BLaER1 treated with 17β-estradiol and CSF1 and Interleukin-3, amounts not matched to agents 10 nM and 100 nM (cell line): ENCODE measurements at regions not wholly inside any gene's neighbourhood (a gene's known extent, or its start where the extent isn't known, plus 50 kb on each side); places are given as distances from the start of the nearest gene placed in this dataset.
"Not testable (repeated sequence)": the region's sequence is repeated elsewhere in the genome, so short reads cannot be mapped to it uniquely, and the experiment has no call there.

ENCODE experiments used
- H3K27ac ChIP-seq, 11 experiments: shearing (Covaris generic); formaldehyde crosslinking; 2 replicates each; pipeline ENCODE4 v1.8.1; 2022
- H3K27me3 ChIP-seq, 11 experiments: shearing (Covaris generic); formaldehyde crosslinking; 2 replicates each; pipeline ENCODE4 v1.8.1; 2022
- H3K36me3 ChIP-seq, 11 experiments: shearing (Covaris generic); formaldehyde crosslinking; 2 replicates each; pipeline ENCODE4 v1.8.1; 2022
- H3K4me1 ChIP-seq, 10 experiments: shearing (Covaris generic); formaldehyde crosslinking; 2 replicates each; pipeline ENCODE4 v1.8.1; 2022
- H3K4me2 ChIP-seq, 11 experiments: shearing (Covaris generic); formaldehyde crosslinking; 2 replicates each; pipeline ENCODE4 v1.8.1; 2022
- H3K4me3 ChIP-seq, 10 experiments: shearing (Covaris generic); formaldehyde crosslinking; 2 replicates each; pipeline ENCODE4 v1.8.1; 2022
- H3K9ac ChIP-seq, 11 experiments: shearing (Covaris generic); formaldehyde crosslinking; 2 replicates each; pipeline ENCODE4 v1.8.1; 2022
- H3K9me3 ChIP-seq, 11 experiments: shearing (Covaris generic); formaldehyde crosslinking; replicated peaks in 1 of 11; 2 replicates each; pipeline ENCODE4 v1.8.1; 2022
- H4K20me1 ChIP-seq, 11 experiments: shearing (Covaris generic); formaldehyde crosslinking; 2 replicates each; pipeline ENCODE4 v1.8.1; 2022
- Cebpa-rat ChIP-seq, 11 experiments: shearing (Covaris generic); IDR thresholded peaks; 2 replicates each; pipeline ENCODE4 v1.8.1; 2022

- no peak for TF ChIP-seq Cebpa-rat (IDR thresholded peaks at IDR 0.05)
- Histone ChIP-seq H3K27me3 (peaks cover 29 to 100% (median 89%) of the 10 kb centered on the region in 11 experiments), H4K20me1 (0 out of 22 replicates have a peak, but pooled peaks cover 0 to 4% (median 0%) of the 10 kb centered on the region in 11 experiments), H3K4me2 (no peak overlapping the region), H3K9ac (no peak overlapping the region), H3K4me3 (no peak overlapping the region), H3K9me3 (no peaks in the 10 kb centered on the region), H3K4me1 (no peaks in the 10 kb centered on the region), H3K36me3 (no peaks in the 10 kb centered on the region), H3K27ac (no peak overlapping the region)
Observed at GRCh38 chrX:124769166-124769565, 422.8 kb downstream of the SH2D1A start.

DNA sequence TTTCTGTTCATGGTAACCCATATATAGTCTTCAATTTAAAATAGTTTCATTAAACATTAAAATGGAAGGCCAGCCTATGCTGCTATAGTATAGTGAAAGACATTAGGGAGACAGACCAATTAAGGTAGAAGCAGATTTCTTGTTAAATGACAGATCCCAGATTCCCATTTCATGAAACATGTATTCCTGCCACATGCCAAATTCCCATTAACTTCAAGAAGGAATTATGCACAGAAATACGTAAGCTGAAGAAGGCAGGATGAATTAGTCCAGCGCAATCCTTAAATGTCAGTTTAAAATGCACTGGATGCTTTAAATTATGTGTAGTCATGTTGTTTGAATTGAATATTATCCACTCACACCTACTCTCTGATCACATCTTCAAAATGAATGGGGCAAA lies 424.9 kb downstream of the SH2D1A start:
- Histone ChIP-seq H3K27me3 (peaks cover 41 to 100% (median 90%) of the 10 kb centered on the region in 11 experiments), H3K4me3 (no peak overlapping the region), H3K4me1 (no peaks in the 10 kb centered on the region), H3K27ac (no peak overlapping the region), H3K9me3 (no peaks in the 10 kb centered on the region), H3K9ac (no peak overlapping the region), H4K20me1 (0 out of 22 replicates have a peak, but pooled peaks cover 0 to 4% (median 0%) of the 10 kb centered on the region in 11 experiments), H3K4me2 (no peak overlapping the region), H3K36me3 (no peaks in the 10 kb centered on the region)
- no peak for TF ChIP-seq Cebpa-rat (IDR thresholded peaks at IDR 0.05)

DNA sequence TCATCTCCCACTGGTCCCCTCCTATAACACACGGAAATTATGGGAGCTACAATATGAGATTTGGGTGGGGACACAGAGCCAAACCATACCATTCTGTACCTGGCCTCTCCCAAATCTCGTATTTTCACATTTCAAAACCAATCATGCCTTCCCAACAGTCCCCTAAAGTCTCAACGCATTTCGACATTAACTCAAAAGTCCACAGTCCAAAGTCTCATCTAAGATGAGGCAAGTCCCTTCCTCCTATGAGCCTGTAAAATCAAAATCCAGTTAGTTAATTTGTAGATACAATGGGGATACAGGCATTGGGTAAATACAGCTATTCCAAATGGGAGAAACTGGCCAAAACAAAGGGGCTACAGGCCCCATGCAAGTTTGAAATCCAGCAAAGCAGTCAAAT lies 441.9 kb downstream of the SH2D1A start:
- H3K4me3 ChIP-seq, H3K4me2 ChIP-seq, H4K20me1 ChIP-seq, H3K9ac ChIP-seq, H3K4me1 ChIP-seq, H3K27ac ChIP-seq, H3K36me3 ChIP-seq: not testable (repeated sequence)
- Histone ChIP-seq H3K27me3 (peaks cover 52 to 92% (median 84%) of the 10 kb centered on the region in 11 experiments; a peak in 21 of 22 replicates), H3K9me3 (peaks cover 16 to 26% (median 20%) of the 10 kb centered on the region in 11 experiments)

DNA sequence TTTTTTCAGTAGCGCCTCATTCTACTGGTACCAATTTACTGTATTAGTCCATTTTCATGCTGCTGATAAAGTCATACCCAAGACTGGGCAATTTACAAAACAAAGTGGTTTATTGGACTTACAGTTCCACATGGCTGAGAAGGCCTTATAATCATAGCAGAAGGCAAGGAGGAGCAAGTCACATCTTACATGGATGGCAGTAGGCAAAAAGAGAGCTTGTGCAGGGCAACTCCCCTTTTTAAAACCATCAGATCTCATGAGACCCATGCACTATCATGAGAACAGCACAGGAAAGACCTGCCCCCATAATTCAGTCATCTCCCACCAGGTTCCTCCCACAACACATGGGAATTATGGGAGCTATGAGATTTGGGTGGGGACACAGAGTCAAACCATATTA lies 443.5 kb downstream of the SH2D1A start:
- H3K4me1 ChIP-seq, H4K20me1 ChIP-seq, H3K4me2 ChIP-seq, H3K4me3 ChIP-seq, H3K27ac ChIP-seq, H3K36me3 ChIP-seq, H3K9ac ChIP-seq: not testable (repeated sequence)
- H3K27me3 ChIP-seq: peaks cover 55 to 92% (median 84%) of the 10 kb centered on the region in 11 experiments
- peaks cover 16 to 26% (median 20%) of the 10 kb centered on the region in 11 experiments for H3K9me3 ChIP-seq

DNA sequence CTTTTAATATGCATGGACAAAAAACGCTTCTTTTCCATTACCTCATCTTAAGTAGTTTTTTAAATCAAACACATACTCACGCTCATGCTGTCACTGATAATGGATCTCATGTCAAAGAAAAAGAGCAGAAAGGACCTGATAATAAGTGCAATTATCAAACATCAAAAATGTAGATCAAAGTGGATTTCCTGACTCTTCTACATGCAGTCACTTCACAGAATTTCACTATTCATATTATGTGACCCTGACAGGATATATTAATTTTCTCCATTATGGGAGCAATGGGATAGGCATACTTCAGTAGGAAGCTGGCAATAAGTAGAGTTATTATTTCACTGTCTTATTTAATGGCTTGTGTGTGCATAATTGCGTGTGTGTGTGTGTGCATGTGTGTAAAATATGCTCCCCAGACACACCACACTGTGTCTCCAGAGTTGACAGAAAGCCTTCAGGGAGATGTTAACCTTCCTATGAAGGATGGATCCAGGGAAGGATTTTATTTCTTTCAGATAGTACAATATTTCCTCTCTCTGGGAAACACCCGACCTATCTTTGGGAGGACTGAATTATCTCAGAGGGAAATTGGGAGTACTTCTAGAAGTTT lies 445.2 kb downstream of the SH2D1A start:
- Histone ChIP-seq H3K27me3 (peaks cover 61 to 92% (median 85%) of the 10 kb centered on the region in 11 experiments), H3K27ac (no peak overlapping the region), H3K4me2 (no peak overlapping the region), H3K9me3 (peaks cover 16 to 26% (median 20%) of the 10 kb centered on the region in 11 experiments), H3K36me3 (no peaks in the 10 kb centered on the region), H3K9ac (no peak overlapping the region), H3K4me1 (no peaks in the 10 kb centered on the region), H4K20me1 (no peaks in the 10 kb centered on the region), H3K4me3 (no peak overlapping the region)
- no peak for TF ChIP-seq Cebpa-rat (IDR thresholded peaks at IDR 0.05)

GRCh38 chrX:124796989-124797388 lies 450.6 kb downstream of the SH2D1A start:
- H3K4me1 ChIP-seq: no peaks in the 10 kb centered on the region
- no peak for TF ChIP-seq Cebpa-rat (IDR thresholded peaks at IDR 0.05)
- no peak overlapping the region for H3K4me2 ChIP-seq
- H4K20me1 ChIP-seq: no peaks in the 10 kb centered on the region
- no peak overlapping the region for H3K9ac ChIP-seq
- H3K27me3 ChIP-seq: peaks cover 44 to 83% (median 65%) of the 10 kb centered on the region in 11 experiments
- no peak overlapping the region for H3K27ac ChIP-seq
- peaks cover 11 to 33% (median 29%) of the 10 kb centered on the region in 11 experiments for H3K9me3 ChIP-seq
- H3K4me3 ChIP-seq: no peak overlapping the region
- H3K36me3 ChIP-seq: no peaks in the 10 kb centered on the region

DNA sequence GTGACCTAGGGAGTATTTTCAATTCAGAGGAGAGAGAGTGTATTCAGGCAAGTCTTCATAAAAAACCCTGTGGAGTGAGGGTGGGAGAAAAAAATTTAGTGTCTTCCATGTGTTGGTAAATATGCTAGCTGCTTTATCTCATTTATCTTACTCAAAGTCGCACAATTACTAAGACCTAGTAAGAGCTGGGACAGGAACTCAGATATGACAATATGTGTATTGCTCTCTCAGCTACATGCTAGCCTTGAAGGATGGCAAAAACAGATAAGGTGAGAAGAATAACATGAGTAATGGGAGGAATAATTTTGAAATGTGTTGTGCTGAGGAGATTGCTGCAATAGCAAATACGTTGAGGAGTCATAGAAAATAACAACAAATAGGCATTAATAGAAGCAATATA lies 458.6 kb downstream of the SH2D1A start:
- no peaks in the 10 kb centered on the region for H4K20me1 ChIP-seq
- H3K4me2 ChIP-seq: no peak overlapping the region
- H3K9ac ChIP-seq: no peak overlapping the region
- H3K4me3 ChIP-seq: no peak overlapping the region
- no peak overlapping the region for H3K27ac ChIP-seq
- TF ChIP-seq Cebpa-rat (IDR thresholded peaks at IDR 0.05): no peak
- H3K27me3 ChIP-seq: peaks cover 42 to 98% (median 77%) of the 10 kb centered on the region in 11 experiments
- no peaks in the 10 kb centered on the region for H3K4me1 ChIP-seq
- H3K36me3 ChIP-seq: no peaks in the 10 kb centered on the region
- H3K9me3 ChIP-seq: peaks cover 12 to 41% (median 24%) of the 10 kb centered on the region in 11 experiments; a peak in 19 of 22 replicates

DNA sequence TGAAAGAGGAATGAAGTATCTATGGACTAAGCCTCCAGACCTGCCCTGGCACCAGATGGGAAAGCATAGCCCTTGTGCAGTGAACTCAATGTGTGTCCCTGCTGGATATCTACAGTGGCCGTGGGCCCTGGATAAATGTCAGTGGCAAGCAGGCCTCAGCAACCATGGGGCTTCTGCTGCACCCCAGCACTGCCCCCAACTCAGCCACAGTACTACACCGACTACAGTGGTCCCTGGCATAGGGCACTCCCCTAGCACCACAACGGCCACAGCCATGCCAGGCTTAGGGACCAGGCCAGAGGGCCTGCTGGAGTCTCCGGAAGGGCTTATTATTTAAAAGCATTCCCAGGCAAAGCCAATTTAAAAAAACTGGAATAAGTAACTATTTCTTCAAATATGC lies 459.1 kb downstream of the SH2D1A start:
- no peaks in the 10 kb centered on the region for H3K4me1 ChIP-seq
- H3K27ac ChIP-seq: no peak overlapping the region
- peaks cover 12 to 42% (median 19%) of the 10 kb centered on the region in 11 experiments; a peak in 18 of 22 replicates for H3K9me3 ChIP-seq
- TF ChIP-seq Cebpa-rat (IDR thresholded peaks at IDR 0.05): no peak
- H3K9ac ChIP-seq: no peak overlapping the region
- H4K20me1 ChIP-seq: no peaks in the 10 kb centered on the region
- H3K27me3 ChIP-seq: peaks cover 42 to 98% (median 78%) of the 10 kb centered on the region in 11 experiments
- H3K4me3 ChIP-seq: no peak overlapping the region
- no peaks in the 10 kb centered on the region for H3K36me3 ChIP-seq
- H3K4me2 ChIP-seq: no peak overlapping the region

- TF ChIP-seq Cebpa-rat (IDR thresholded peaks at IDR 0.05): no peak
- H3K9ac ChIP-seq: no peak overlapping the region
- peaks cover 0 to 5% (median 0%) of the 10 kb centered on the region in 11 experiments; a peak in 5 of 22 replicates for H3K9me3 ChIP-seq
- H3K36me3 ChIP-seq: no peaks in the 10 kb centered on the region
- no peaks in the 10 kb centered on the region for H3K4me1 ChIP-seq
- H3K4me3 ChIP-seq: no peak overlapping the region
- no peak overlapping the region for H3K4me2 ChIP-seq
- no peak overlapping the region for H3K27ac ChIP-seq
- H4K20me1 ChIP-seq: no peaks in the 10 kb centered on the region
- H3K27me3 ChIP-seq: peaks cover 38 to 97% (median 74%) of the 10 kb centered on the region in 11 experiments
Observed at GRCh38 chrX:124814106-124814505, 467.7 kb downstream of the SH2D1A start.

DNA sequence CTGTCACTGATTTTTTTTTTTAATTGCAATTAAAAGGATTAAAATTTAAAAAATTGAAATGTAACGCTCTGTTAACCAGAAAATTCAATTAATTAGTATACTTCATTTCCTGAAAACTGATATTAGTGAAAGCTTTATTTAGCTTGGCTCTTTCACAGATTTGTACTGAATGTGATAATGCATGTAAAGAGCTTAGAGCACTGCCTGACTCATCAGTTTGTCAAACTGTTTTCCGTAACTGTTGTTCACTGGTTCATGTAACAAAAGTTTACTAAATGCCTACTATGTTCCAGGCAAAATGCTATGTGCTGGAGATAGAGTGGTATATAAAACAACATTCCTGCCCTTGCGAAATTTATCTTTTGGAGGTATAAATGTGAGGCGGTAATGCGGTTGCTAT lies 471.7 kb downstream of the SH2D1A start:
- H3K27me3 ChIP-seq: peaks cover 64 to 97% (median 84%) of the 10 kb centered on the region in 11 experiments; a peak in 21 of 22 replicates
- TF ChIP-seq Cebpa-rat (IDR thresholded peaks at IDR 0.05): no peak

More for the DNA sequence above, 471.7 kb downstream of the SH2D1A start:
- H3K4me3 ChIP-seq: no peak overlapping the region
- H4K20me1 ChIP-seq: peaks cover 0 to 6% (median 0%) of the 10 kb centered on the region in 11 experiments; a peak in 1 of 22 replicates
- H3K4me1 ChIP-seq: no peaks in the 10 kb centered on the region
- H3K27ac ChIP-seq: no peak overlapping the region
- H3K9ac ChIP-seq: no peak overlapping the region
- H3K9me3 ChIP-seq: no peaks in the 10 kb centered on the region
- no peak overlapping the region for H3K4me2 ChIP-seq
- H3K36me3 ChIP-seq: no peaks in the 10 kb centered on the region
